ENCODE measurements at regions not wholly inside any gene's neighbourhood (a gene's known extent, or its start where the extent isn't known, plus 50 kb on each side); places are given as distances from the start of the nearest gene placed in this dataset.

DNA sequence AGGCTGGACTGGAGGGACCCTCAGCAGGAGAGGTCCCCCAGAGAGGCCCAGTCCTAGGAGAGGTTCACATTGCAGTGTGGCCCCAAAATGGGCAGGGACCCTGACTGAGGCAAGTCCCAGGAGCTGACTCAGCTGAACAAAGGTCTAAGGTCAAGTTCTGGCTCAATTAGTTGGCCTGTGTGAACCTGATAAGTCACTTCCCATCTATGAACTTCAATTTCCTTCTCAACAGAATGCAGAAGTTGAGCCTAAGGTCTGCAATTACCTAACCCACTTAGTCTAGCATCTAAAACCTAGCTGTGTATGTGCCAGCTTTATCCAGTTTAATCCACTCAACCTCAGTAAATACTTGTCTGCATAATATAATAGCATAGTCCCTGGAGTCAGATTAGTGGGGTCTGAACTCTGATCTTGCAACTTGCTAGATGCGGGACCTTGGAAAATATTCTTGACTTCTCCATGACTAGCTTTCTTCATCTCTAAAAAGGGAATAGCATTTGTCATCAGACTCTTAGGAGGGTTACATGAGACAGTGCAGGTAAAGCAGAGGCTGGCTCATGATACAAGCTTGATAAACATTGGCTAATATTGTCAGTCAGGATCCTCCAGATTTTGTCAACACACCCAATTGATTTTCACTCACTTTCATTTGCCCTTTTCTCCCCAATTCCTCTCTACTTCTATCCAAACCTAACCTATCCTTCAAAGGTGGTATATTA, 465.5 kb downstream of the INSC start (continued):
- TF ChIP-seq NR1H2 (CRISPR knock-in tag; IDR thresholded peaks at IDR 0.05) (no peak), TAL1 (IDR thresholded peaks at IDR 0.05) (peak; percentile 69), ZNF778 (CRISPR knock-in tag; IDR thresholded peaks at IDR 0.05) (no peak), ZBTB17 (CRISPR knock-in tag; IDR thresholded peaks at IDR 0.05) (peak; percentile 92), ZNF785 (CRISPR knock-in tag; IDR thresholded peaks at IDR 0.05) (no peak), ARID1B (IDR thresholded peaks at IDR 0.05) (peak; percentile 89), ZNF76 (CRISPR knock-in tag; IDR thresholded peaks at IDR 0.05; ENCODE audit: borderline replicate concordance) (no peak), CCNT2 (IDR thresholded peaks at IDR 0.05; ENCODE audit: borderline replicate concordance, extremely low read depth, insufficient read length, low read depth, low read length) (peak; percentile 28), TCF7L2 (IDR thresholded peaks at IDR 0.05; ENCODE audit: low read depth, low read length) (no peak), ZNF445 (CRISPR knock-in tag; IDR thresholded peaks at IDR 0.05; ENCODE audit: low read depth) (no peak), TARDBP (IDR thresholded peaks at IDR 0.05) (no peak), ARHGAP35 (IDR thresholded peaks at IDR 0.05; ENCODE audit: partially characterized antibody) (no peak), PML (IDR thresholded peaks at IDR 0.05; ENCODE audit: low read length) (peak; percentile 48; the same call in 1 of the 2 replicates), ZC3H8 (IDR thresholded peaks at IDR 0.05) (no peak), RBM22 (IDR thresholded peaks at IDR 0.05; ENCODE audit: low read depth, low read length, poor library complexity, severe bottlenecking) (no peak), ZZZ3 (IDR thresholded peaks at IDR 0.05) (no peak), MXI1 (IDR thresholded peaks at IDR 0.05; ENCODE audit: low read depth, low read length) (no peak), CBX1 (IDR thresholded peaks at IDR 0.05; ENCODE audit: low read depth) (no peak), SMARCA5 (IDR thresholded peaks at IDR 0.05) (no peak), ZBTB7A (IDR thresholded peaks at IDR 0.05; ENCODE audit: borderline replicate concordance, control insufficient read depth, low read depth, low read length) (peak; percentile 45; the same call in 1 of the 2 replicates)
- TF ChIP-seq, protein P1, sequence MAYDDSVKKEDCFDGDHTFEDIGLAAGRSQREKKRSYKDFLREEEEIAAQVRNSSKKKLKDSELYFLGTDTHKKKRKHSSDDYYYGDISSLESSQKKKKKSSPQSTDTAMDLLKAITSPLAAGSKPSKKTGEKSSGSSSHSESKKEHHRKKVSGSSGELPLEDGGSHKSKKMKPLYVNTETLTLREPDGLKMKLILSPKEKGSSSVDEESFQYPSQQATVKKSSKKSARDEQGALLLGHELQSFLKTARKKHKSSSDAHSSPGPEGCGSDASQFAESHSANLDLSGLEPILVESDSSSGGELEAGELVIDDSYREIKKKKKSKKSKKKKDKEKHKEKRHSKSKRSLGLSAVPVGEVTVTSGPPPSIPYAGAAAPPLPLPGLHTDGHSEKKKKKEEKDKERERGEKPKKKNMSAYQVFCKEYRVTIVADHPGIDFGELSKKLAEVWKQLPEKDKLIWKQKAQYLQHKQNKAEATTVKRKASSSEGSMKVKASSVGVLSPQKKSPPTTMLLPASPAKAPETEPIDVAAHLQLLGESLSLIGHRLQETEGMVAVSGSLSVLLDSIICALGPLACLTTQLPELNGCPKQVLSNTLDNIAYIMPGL (CRISPR knock-in tag; IDR thresholded peaks at IDR 0.05): no peak
- TF ChIP-seq, protein P2, sequence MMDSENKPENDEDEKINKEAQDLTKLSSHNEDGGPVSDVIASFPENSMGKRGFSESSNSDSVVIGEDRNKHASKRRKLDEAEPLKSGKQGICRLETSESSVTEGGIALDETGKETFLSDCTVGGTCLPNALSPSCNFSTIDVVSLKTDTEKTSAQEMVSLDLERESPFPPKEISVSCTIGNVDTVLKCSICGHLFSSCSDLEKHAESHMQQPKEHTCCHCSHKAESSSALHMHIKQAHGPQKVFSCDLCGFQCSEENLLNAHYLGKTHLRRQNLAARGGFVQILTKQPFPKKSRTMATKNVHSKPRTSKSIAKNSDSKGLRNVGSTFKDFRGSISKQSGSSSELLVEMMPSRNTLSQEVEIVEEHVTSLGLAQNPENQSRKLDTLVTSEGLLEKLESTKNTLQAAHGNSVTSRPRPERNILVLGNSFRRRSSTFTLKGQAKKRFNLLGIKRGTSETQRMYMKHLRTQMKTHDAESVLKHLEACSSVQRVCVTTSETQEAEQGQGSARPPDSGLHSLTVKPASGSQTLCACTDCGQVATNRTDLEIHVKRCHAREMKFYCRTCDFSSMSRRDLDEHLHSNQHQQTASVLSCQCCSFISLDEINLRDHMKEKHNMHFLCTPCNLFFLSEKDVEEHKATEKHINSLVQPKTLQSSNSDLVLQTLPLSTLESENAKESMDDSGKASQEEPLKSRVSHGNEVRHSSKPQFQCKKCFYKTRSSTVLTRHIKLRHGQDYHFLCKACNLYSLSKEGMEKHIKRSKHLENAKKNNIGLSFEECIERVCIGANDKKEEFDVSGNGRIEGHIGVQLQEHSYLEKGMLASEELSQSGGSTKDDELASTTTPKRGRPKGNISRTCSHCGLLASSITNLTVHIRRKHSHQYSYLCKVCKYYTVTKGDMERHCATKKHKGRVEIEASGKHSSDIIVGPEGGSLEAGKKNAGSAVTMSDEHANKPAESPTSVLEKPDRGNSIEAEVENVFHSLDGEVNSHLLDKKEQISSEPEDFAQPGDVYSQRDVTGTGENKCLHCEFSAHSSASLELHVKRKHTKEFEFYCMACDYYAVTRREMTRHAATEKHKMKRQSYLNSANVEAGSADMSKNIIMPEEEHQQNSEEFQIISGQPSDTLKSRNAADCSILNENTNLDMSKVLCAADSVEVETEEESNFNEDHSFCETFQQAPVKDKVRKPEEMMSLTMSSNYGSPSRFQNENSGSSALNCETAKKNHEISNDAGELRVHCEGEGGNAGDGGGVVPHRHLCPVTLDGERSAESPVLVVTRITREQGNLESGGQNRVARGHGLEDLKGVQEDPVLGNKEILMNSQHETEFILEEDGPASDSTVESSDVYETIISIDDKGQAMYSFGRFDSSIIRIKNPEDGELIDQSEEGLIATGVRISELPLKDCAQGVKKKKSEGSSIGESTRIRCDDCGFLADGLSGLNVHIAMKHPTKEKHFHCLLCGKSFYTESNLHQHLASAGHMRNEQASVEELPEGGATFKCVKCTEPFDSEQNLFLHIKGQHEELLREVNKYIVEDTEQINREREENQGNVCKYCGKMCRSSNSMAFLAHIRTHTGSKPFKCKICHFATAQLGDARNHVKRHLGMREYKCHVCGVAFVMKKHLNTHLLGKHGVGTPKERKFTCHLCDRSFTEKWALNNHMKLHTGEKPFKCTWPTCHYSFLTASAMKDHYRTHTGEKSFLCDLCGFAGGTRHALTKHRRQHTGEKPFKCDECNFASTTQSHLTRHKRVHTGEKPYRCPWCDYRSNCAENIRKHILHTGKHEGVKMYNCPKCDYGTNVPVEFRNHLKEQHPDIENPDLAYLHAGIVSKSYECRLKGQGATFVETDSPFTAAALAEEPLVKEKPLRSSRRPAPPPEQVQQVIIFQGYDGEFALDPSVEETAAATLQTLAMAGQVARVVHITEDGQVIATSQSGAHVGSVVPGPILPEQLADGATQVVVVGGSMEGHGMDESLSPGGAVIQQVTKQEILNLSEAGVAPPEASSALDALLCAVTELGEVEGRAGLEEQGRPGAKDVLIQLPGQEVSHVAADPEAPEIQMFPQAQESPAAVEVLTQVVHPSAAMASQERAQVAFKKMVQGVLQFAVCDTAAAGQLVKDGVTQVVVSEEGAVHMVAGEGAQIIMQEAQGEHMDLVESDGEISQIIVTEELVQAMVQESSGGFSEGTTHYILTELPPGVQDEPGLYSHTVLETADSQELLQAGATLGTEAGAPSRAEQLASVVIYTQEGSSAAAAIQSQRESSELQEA (IDR thresholded peaks at IDR 0.05; ENCODE audit: low read depth): no peak
